ENCODE measurements at regions not wholly inside any gene's neighbourhood (a gene's known extent, or its start where the extent isn't known, plus 50 kb on each side); places are given as distances from the start of the nearest gene placed in this dataset.

DNA sequence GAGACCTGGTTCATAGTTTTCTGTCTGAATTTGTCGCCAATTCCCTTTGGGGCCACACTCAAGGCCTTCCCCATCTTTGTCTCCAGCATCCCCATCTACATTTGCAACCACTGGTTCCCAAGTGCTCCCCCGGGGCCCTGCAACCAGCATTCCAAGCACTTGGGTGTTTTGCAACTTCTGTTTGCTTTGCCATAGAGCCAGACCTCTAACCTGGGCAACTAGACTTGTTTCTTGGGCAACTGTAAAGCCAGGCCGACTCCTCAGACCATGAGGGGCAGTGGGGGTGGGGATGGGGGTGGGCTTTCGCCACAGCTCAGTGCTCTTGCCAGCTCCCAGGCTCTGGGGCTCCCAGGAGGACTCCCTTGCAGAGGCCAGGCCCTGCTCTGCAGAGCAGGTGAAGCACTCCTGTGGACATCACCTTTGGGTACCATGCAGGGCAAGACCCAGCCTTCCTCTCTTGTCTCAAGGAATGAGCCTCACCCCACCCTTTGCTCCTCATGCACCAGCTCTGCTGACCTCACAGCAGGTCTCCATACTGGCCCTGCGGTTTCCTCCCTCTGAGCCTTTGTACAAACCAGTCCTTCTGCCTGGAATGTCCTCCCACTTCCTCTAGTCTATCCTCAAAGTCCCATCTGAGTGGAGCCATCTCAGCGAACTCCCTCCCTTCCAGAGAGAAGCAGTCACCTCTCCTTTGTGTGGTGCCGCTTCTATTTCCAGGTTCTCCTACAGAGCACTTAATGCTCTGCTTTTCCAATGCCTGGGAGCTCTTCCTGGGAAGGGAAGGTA is 126.7 kb upstream of the MYCN start:
- Histone ChIP-seq H3K4me3 (ENCODE audit: low read depth, low read length) (no peak overlapping the region), H3K27ac (ENCODE audit: extremely low read depth, low read depth, low read length) (no peak overlapping the region), H3K36me3 (ENCODE audit: control insufficient read depth in 2 of 2, insufficient read depth in 1 of 2, low read length in 2 of 2) (no peaks in the 10 kb centered on the region), H3K9me3 (ENCODE audit: control insufficient read depth, insufficient read depth, low read depth, low read length) (no peaks in the 10 kb centered on the region), H3K4me1 (ENCODE audit: control insufficient read depth, insufficient read depth, low read length) (no peaks in the 10 kb centered on the region)
- TF ChIP-seq YY1 (tag by site-specific recombination; IDR thresholded peaks at IDR 0.05) (no peak), ZNF776 (tag by site-specific recombination; IDR thresholded peaks at IDR 0.05; ENCODE audit: borderline replicate concordance) (no peak), ZNF266 (tag by site-specific recombination; IDR thresholded peaks at IDR 0.05; ENCODE audit: low read depth) (no peak), ZFP37 (tag by site-specific recombination; IDR thresholded peaks at IDR 0.05) (no peak), TSHZ1 (tag by site-specific recombination; IDR thresholded peaks at IDR 0.05; ENCODE audit: borderline replicate concordance) (no peak), ZNF555 (tag by site-specific recombination; conservative IDR thresholded peaks at IDR 0.05) (no peak), SETDB1 (IDR thresholded peaks at IDR 0.05; ENCODE audit: insufficient read length, low read length) (no peak), ZNF248 (tag by site-specific recombination; IDR thresholded peaks at IDR 0.05) (no peak), ZBTB11 (tag by site-specific recombination; conservative IDR thresholded peaks at IDR 0.05; ENCODE audit: low read depth) (no peak), ZNF670 (tag by site-specific recombination; IDR thresholded peaks at IDR 0.05; ENCODE audit: low read depth) (no peak)
- TF ChIP-seq, protein P1, sequence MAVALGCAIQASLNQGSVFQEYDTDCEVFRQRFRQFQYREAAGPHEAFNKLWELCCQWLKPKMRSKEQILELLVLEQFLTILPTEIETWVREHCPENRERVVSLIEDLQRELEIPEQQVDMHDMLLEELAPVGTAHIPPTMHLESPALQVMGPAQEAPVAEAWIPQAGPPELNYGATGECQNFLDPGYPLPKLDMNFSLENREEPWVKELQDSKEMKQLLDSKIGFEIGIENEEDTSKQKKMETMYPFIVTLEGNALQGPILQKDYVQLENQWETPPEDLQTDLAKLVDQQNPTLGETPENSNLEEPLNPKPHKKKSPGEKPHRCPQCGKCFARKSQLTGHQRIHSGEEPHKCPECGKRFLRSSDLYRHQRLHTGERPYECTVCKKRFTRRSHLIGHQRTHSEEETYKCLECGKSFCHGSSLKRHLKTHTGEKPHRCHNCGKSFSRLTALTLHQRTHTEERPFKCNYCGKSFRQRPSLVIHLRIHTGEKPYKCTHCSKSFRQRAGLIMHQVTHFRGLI (tag by site-specific recombination; IDR thresholded peaks at IDR 0.05) = no peak
- ChIA-PET POLR2A (no interaction called here), CTCF (interaction anchor here (1.1 kb wide), 1 partner anchor 14 kb away, joined by 3 read pairs; no protein-coding TSS in a partner anchor)

DNA sequence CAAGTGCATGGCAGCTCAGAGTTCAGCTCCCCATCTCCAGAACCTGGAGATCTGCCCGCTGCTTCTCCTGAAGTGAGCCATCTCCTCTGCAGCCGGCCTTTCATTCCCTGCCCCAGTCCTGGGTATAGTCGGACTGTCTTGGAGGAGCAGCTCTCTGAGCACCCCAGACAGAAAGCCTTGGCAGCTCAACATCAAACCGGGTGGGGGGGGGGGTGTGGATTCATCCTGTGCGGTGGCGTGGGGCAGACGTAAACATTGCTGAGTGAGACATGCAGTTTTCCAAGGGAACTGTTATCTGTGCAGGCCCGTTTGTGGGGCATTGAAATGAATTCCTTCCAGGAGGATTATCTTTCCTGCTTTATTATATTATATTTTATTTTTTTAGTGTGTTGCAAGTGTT is 125.9 kb upstream of the MYCN start:
- Histone ChIP-seq H3K4me1 (ENCODE audit: control insufficient read depth, insufficient read depth, low read length) (no peaks in the 10 kb centered on the region), H3K36me3 (ENCODE audit: control insufficient read depth in 2 of 2, insufficient read depth in 1 of 2, low read length in 2 of 2) (no peaks in the 10 kb centered on the region), H3K27ac (ENCODE audit: extremely low read depth, low read depth, low read length) (no peak overlapping the region), H3K4me3 (ENCODE audit: low read depth, low read length) (no peak overlapping the region), H3K9me3 (ENCODE audit: control insufficient read depth, insufficient read depth, low read depth, low read length) (no peaks in the 10 kb centered on the region)
- POLR2A ChIA-PET = no interaction called here
- CTCF ChIA-PET = no interaction called here
- TF ChIP-seq ZNF223 (tag by site-specific recombination; IDR thresholded peaks at IDR 0.05) (no peak), ZNF366 (tag by site-specific recombination; conservative IDR thresholded peaks at IDR 0.05) (no peak), ZNF302 (tag by site-specific recombination; IDR thresholded peaks at IDR 0.05; ENCODE audit: low read depth) (no peak), ZNF843 (tag by site-specific recombination; IDR thresholded peaks at IDR 0.05) (no peak), ZBTB44 (tag by site-specific recombination; IDR thresholded peaks at IDR 0.05) (no peak), SP3 (tag by site-specific recombination; IDR thresholded peaks at IDR 0.05) (no peak), YY1 (tag by site-specific recombination; IDR thresholded peaks at IDR 0.05) (no peak), ZNF16 (tag by site-specific recombination; IDR thresholded peaks at IDR 0.05; ENCODE audit: low read depth) (no peak), AEBP2 (tag by site-specific recombination; IDR thresholded peaks at IDR 0.05; ENCODE audit: borderline replicate concordance) (no peak), GLIS1 (tag by site-specific recombination; IDR thresholded peaks at IDR 0.05) (no peak), ZNF19 (tag by site-specific recombination; IDR thresholded peaks at IDR 0.05; ENCODE audit: low read depth) (no peak), ZSCAN23 (tag by site-specific recombination; IDR thresholded peaks at IDR 0.05) (no peak)
